ENCODE measurements at regions not wholly inside any gene's neighbourhood (a gene's known extent, or its start where the extent isn't known, plus 50 kb on each side); places are given as distances from the start of the nearest gene placed in this dataset.
"Not testable (repeated sequence)": the region's sequence is repeated elsewhere in the genome, so short reads cannot be mapped to it uniquely, and the experiment has no call there.

DNA sequence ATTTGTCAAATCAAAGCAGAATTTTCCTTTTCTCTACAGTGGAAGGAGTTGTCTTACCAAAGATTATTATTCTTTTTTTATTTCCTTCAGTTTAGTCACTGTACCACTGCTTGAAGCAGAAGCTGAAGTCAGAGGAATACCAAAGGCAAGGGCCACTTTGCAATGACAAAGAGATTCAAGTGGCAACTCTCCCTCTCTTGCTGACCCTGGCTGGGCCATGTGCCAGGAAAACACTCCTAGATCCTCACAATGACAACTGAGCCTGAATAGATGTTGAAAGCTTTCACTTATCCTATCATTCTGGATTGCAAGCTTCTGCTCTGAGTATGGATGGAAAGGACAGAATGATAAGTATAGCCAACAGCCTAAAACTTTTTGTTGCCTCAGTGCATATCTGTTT, 618.3 kb downstream of the NR2F1-AS1 start:
- no peaks in the 10 kb centered on the region for H3K27me3 Mint-ChIP-seq
- no peaks in the 10 kb centered on the region for H3K4me1 Mint-ChIP-seq
- H3K4me3 Mint-ChIP-seq: no peak overlapping the region
- DNase-seq: no peak
- H3K36me3 Mint-ChIP-seq (ENCODE audit: low read depth): no peaks in the 10 kb centered on the region
- no peak overlapping the region for H3K27ac Mint-ChIP-seq
- CTCF ChIA-PET: no interaction called here
- POLR2A ChIA-PET: interaction anchor here (0.7 kb wide), 1 partner anchor 54 kb away, joined by 3 read pairs; no protein-coding TSS in a partner anchor
- H3K9me3 Mint-ChIP-seq: no peaks in the 10 kb centered on the region

DNA sequence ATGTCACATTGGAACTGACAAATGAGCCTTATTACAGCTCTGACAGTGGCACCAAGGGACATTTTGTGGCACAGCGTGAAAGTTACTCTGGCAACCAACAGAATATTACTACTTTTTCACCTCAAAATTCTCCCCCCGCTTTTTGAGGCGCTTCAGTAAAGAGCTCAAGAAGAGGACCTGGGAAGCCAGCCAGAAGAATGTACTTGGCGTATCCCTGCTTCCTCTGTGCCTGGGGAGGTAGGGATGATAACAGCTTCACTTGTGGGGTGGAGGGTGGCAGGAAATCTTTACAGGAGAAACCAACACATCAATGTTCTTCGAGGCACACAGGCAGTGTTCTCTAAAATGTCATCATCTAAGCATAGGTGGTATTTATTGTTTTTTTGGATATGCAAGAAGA, 624.1 kb downstream of the NR2F1-AS1 start:
- no peak for DNase-seq
- H3K4me3 Mint-ChIP-seq: no peak overlapping the region
- H3K27ac Mint-ChIP-seq: no peak overlapping the region
- H3K4me1 Mint-ChIP-seq: no peaks in the 10 kb centered on the region
- H3K27me3 Mint-ChIP-seq: no peaks in the 10 kb centered on the region
- CTCF ChIA-PET: no interaction called here
- H3K36me3 Mint-ChIP-seq (ENCODE audit: low read depth): no peaks in the 10 kb centered on the region
- POLR2A ChIA-PET: no interaction called here
- H3K9me3 Mint-ChIP-seq: peaks cover 15% of the 10 kb centered on the region

GRCh38 chr5:92952243-92952642, 628.8 kb downstream of the NR2F1-AS1 start:
- Mint-ChIP-seq H3K9me3 (peaks cover 15% of the 10 kb centered on the region), H3K27me3 (no peaks in the 10 kb centered on the region), H3K27ac (no peak overlapping the region), H3K4me1 (no peaks in the 10 kb centered on the region), H3K36me3 (ENCODE audit: low read depth) (no peaks in the 10 kb centered on the region), H3K4me3 (no peak overlapping the region)
- no peak for DNase-seq
- POLR2A ChIA-PET: no interaction called here
- CTCF ChIA-PET: no interaction called here

DNA sequence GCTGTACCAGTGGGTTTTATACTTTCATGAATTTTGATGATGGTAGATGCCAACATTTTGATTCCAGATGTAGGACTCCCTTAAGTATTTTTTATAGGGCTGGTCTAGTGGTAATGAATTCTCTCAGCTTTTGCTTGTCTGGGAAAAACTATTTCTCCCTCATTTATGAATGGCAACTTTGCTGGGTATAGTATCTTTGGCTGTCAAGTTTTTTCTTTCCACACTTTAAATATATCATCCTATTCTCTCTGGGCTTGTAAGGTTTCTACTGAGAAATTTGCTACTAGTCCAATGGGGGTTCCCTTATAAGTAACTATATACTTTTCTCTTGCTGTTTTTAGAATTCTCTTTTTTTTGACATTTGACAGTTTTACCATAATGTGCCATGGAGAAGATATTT, 629.3 kb downstream of the NR2F1-AS1 start:
- no peak overlapping the region for H3K4me3 Mint-ChIP-seq
- H3K27me3 Mint-ChIP-seq: no peaks in the 10 kb centered on the region
- ChIA-PET POLR2A (no interaction called here), CTCF (no interaction called here)
- no peak overlapping the region for H3K27ac Mint-ChIP-seq
- H3K4me1 Mint-ChIP-seq: no peaks in the 10 kb centered on the region
- no peak for DNase-seq
- H3K9me3 Mint-ChIP-seq: peaks cover 15% of the 10 kb centered on the region
- no peaks in the 10 kb centered on the region for H3K36me3 Mint-ChIP-seq (ENCODE audit: low read depth)

- CTCF ChIA-PET: no interaction called here
- no peaks in the 10 kb centered on the region for H3K27me3 Mint-ChIP-seq
- H3K9me3 Mint-ChIP-seq: no peaks in the 10 kb centered on the region
- H3K27ac Mint-ChIP-seq: no peak overlapping the region
- no peaks in the 10 kb centered on the region for H3K4me1 Mint-ChIP-seq
- DNase-seq: no peak
- no peaks in the 10 kb centered on the region for H3K36me3 Mint-ChIP-seq (ENCODE audit: low read depth)
- H3K4me3 Mint-ChIP-seq: no peak overlapping the region
- POLR2A ChIA-PET: no interaction called here
These were observed 634.5 kb downstream of the NR2F1-AS1 start for GRCh38 chr5:92946546-92946945.

- H3K4me1 Mint-ChIP-seq: no peaks in the 10 kb centered on the region
- H3K4me3 Mint-ChIP-seq: no peak overlapping the region
- DNase-seq: no peak
- H3K9me3 Mint-ChIP-seq: no peaks in the 10 kb centered on the region
- CTCF ChIA-PET: no interaction called here
- no peak overlapping the region for H3K27ac Mint-ChIP-seq
- no peaks in the 10 kb centered on the region for H3K27me3 Mint-ChIP-seq
- POLR2A ChIA-PET: no interaction called here
- H3K36me3 Mint-ChIP-seq (ENCODE audit: low read depth): no peaks in the 10 kb centered on the region
These were observed 635.4 kb downstream of the NR2F1-AS1 start for GRCh38 chr5:92945605-92946097.

GRCh38 chr5:92944903-92945604, 636.0 kb downstream of the NR2F1-AS1 start:
- H3K27ac Mint-ChIP-seq: no peak overlapping the region
- H3K9me3 Mint-ChIP-seq: no peaks in the 10 kb centered on the region
- POLR2A ChIA-PET: no interaction called here
- no peaks in the 10 kb centered on the region for H3K4me1 Mint-ChIP-seq
- CTCF ChIA-PET: no interaction called here
- no peak overlapping the region for H3K4me3 Mint-ChIP-seq
- H3K36me3 Mint-ChIP-seq (ENCODE audit: low read depth): no peaks in the 10 kb centered on the region
- DNase-seq: no peak
- H3K27me3 Mint-ChIP-seq: no peaks in the 10 kb centered on the region

GRCh38 chr5:92944337-92944736, 636.7 kb downstream of the NR2F1-AS1 start:
- Mint-ChIP-seq H3K27me3 (no peaks in the 10 kb centered on the region), H3K4me3 (no peak overlapping the region), H3K27ac (no peak overlapping the region), H3K36me3 (ENCODE audit: low read depth) (no peaks in the 10 kb centered on the region), H3K4me1 (no peaks in the 10 kb centered on the region), H3K9me3 (peaks cover 2% of the 10 kb centered on the region)
- no peak for DNase-seq
- ChIA-PET CTCF (no interaction called here), POLR2A (no interaction called here)

GRCh38 chr5:92942762-92943161, 638.3 kb downstream of the NR2F1-AS1 start:
- Mint-ChIP-seq H3K36me3 (ENCODE audit: low read depth) (no peaks in the 10 kb centered on the region), H3K4me1 (no peaks in the 10 kb centered on the region)

GRCh38 chr5:92941806-92942205, 639.2 kb downstream of the NR2F1-AS1 start:
- ChIA-PET CTCF (no interaction called here), POLR2A (no interaction called here)
- Mint-ChIP-seq H3K4me1 (no peaks in the 10 kb centered on the region), H3K27me3 (no peaks in the 10 kb centered on the region), H3K4me3 (no peak overlapping the region), H3K9me3 (peaks cover 2% of the 10 kb centered on the region), H3K27ac (no peak overlapping the region), H3K36me3 (ENCODE audit: low read depth) (no peaks in the 10 kb centered on the region)
- DNase-seq: no peak

More at GRCh38 chr5:92942762-92943161, 638.3 kb downstream of the NR2F1-AS1 start:
- H3K4me3 Mint-ChIP-seq: no peak overlapping the region
- ChIA-PET POLR2A (no interaction called here), CTCF (no interaction called here)
- H3K27ac Mint-ChIP-seq: no peak overlapping the region
- H3K9me3 Mint-ChIP-seq: peaks cover 2% of the 10 kb centered on the region
- no peaks in the 10 kb centered on the region for H3K27me3 Mint-ChIP-seq
- no peak for DNase-seq

DNA sequence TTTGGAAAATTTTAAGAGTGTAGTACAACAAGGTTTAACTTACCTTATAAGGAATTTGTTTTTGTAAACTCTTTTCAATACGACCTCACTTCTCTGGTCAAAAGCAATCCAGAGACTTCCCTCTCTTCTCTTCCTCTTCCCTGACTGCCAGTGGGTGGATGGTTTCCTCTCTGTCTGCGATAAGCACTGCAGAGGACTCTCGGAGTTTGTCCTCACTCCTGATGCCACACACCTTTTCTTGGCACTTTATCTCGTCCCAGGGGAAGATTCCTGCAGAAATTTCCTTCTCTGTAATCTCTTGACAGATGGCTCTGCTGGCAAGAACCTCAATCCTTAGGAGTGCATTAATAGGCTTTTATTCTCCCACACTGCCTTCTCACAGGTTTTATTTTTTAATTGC, 641.6 kb downstream of the NR2F1-AS1 start:
- Mint-ChIP-seq H3K36me3 (ENCODE audit: low read depth) (no peaks in the 10 kb centered on the region), H3K27ac (no peak overlapping the region), H3K9me3 (peaks cover 2% of the 10 kb centered on the region), H3K4me3 (no peak overlapping the region), H3K4me1 (no peaks in the 10 kb centered on the region), H3K27me3 (no peaks in the 10 kb centered on the region)
- no peak for DNase-seq
- ChIA-PET POLR2A (no interaction called here), CTCF (no interaction called here)

- H3K9me3 Mint-ChIP-seq; H3K4me3 Mint-ChIP-seq; H3K36me3 Mint-ChIP-seq (ENCODE audit: low read depth); POLR2A ChIA-PET; H3K4me1 Mint-ChIP-seq; CTCF ChIA-PET; DNase-seq; H3K27me3 Mint-ChIP-seq; H3K27ac Mint-ChIP-seq: not testable (repeated sequence)
These were observed 643.6 kb downstream of the NR2F1-AS1 start for GRCh38 chr5:92937396-92937795.

GRCh38 chr5:92930057-92930456, 651.0 kb downstream of the NR2F1-AS1 start:
- CTCF ChIA-PET: no interaction called here
- H3K4me1 Mint-ChIP-seq: no peaks in the 10 kb centered on the region

GRCh38 chr5:92927291-92927778, 653.7 kb downstream of the NR2F1-AS1 start:
- POLR2A ChIA-PET: no interaction called here
- Mint-ChIP-seq H3K27ac (no peak overlapping the region), H3K4me3 (no peak overlapping the region), H3K4me1 (no peaks in the 10 kb centered on the region), H3K27me3 (no peaks in the 10 kb centered on the region), H3K9me3 (no peaks in the 10 kb centered on the region), H3K36me3 (ENCODE audit: low read depth) (no peaks in the 10 kb centered on the region)
- CTCF ChIA-PET: no interaction called here
- DNase-seq: no peak

More at GRCh38 chr5:92930057-92930456, 651.0 kb downstream of the NR2F1-AS1 start:
- Mint-ChIP-seq H3K4me3 (no peak overlapping the region), H3K36me3 (ENCODE audit: low read depth) (no peaks in the 10 kb centered on the region), H3K27ac (no peak overlapping the region), H3K9me3 (no peaks in the 10 kb centered on the region), H3K27me3 (no peaks in the 10 kb centered on the region)
- DNase-seq: no peak
- POLR2A ChIA-PET: no interaction called here
